GM13976 (cell line): ENCODE measurements at regions not wholly inside any gene's neighbourhood (a gene's known extent, or its start where the extent isn't known, plus 50 kb on each side); places are given as distances from the start of the nearest gene placed in this dataset.
"Not testable (repeated sequence)": the region's sequence is repeated elsewhere in the genome, so short reads cannot be mapped to it uniquely, and the experiment has no call there.

Source experiments
- DNase-seq: peaks from one replicate; pipeline ENCODE4 v3.0.0; 2012; ENCODE audit warnings: low spot score
- CTCF ChIP-seq: IDR thresholded peaks from 2 replicates; pipeline ENCODE4 v1.5.1; 2012; ENCODE audit warnings: borderline replicate concordance, mild to moderate bottlenecking; ENCODE audit not compliant: insufficient read depth; ENCODE audit errors: extremely low read depth, missing control alignments, control extremely low read depth
- in situ Hi-C: fragments of 300-500 bp; cut with MboI; formaldehyde crosslinking; loops from one replicate; pipeline ENCODE4 v1.12.0; 2022; ENCODE audit warnings: low sequenced_read_pairs, mixed read lengths, inconsistent platforms; ENCODE audit not compliant: unreplicated experiment

DNA sequence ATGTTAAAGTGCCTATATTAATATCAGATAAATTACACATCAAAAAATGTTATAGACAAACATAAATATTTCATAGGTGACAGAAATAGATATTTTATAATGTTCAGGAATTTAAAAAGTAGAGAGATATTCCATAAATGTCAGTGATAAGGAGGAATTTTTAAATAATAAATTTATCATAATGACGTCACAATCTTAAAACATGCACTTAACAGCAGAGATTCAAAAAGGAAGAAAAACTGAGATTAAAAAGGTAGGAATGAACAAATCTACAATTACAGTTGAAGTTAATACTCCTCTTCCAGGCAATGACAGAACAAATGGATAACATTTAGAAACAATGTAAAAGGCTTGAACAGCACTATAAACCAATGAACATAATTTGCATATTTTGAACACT lies 345.4 kb upstream of the NOX3 start:
- DNase-seq, result no peak
- in situ Hi-C loops, result no loop called here
- TF ChIP-seq CTCF, result no peak

DNA sequence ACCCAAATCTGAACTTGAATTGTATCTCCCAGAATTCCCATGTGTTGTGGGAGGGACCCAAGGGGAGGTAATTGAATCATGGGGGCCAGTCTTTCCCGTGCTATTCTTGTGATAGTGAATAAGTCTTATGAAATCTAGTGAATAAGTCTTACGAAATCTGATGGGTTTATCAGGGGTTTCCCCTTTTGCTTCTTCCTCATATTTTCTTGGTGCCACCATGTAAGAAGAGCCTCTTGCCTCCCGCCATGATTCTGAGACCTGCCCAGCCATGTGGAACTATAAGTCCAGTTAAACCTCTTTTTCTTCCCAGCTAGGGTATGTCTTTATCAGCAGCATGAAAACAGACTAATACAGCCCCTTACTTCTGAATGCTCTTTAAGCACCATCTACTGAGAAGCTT lies 343.2 kb upstream of the NOX3 start:
- DNase-seq, in situ Hi-C loops: not testable (repeated sequence)

- no peak for TF ChIP-seq CTCF
- in situ Hi-C loops, result no loop called here
- no peak for DNase-seq
Measured at GRCh38 chr6:155795173-155795796, 339.6 kb upstream of the NOX3 start.

DNA sequence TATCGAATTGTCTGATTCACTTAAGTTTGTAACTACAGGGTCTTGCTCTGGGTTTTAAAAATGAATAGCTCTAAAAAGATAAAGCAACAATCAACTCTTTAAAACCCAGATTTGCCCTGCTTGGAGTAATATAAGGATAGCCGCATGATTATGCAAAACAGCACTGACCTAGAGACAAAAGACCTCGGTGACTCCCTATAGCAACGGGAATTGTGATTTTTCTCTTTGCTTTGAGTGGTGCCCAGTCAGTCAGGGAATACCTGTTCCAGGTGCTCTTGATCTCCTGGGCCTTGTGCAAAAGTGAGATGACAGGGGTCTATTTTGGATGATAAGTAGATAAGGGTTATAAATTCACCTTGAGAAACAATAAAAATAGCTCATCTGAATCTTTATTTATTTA lies 336.3 kb upstream of the NOX3 start:
- no peak for TF ChIP-seq CTCF
- in situ Hi-C loops, result no loop called here
- DNase-seq, result no peak

DNA sequence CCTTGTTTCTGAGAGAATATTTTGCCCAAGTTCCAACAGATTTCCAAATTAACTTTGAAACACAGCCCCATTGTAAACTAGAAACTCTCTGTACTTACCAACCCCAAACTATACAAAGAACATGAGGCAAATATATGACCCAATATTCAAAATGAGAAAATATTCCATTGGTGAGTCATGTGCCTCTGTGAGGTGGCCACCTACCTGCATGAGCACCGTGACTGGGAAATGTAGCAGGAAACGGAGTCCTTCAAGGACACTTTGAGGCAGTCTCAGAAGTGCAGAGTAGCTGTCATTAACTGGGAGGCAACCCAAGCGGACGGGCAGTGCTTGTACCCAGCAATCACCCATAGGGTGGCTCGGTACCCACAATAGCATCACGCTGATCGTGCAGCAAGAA lies 335.5 kb upstream of the NOX3 start:
- no peak for DNase-seq
- in situ Hi-C loops, result no loop called here
- no peak for TF ChIP-seq CTCF

GRCh38 chr6:155787168-155787567 lies 331.5 kb upstream of the NOX3 start:
- in situ Hi-C loops, result no loop called here
- TF ChIP-seq CTCF, result no peak
- DNase-seq, result no peak

DNA sequence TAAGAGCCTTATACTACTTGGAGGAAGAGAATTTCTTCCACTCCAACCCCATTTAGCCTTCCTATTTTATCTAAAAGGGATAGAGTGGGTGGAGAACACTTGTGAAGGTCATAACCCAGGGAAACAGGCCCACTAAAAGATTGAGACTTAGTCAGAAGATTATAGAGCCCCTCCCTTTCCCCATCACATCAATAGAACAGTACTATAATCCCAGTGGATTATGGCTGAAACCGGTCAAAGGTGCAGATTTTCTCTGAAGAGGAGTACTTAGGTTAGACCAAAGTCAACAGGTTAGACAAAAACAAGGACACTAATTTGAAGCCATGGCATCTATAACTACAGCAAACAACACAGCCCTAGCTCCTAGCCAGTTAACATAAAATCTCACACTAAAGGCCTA lies 330.9 kb upstream of the NOX3 start:
- no peak for DNase-seq
- in situ Hi-C loops, result no loop called here
- no peak for TF ChIP-seq CTCF
